ENCODE measurements at regions not wholly inside any gene's neighbourhood (a gene's known extent, or its start where the extent isn't known, plus 50 kb on each side); places are given as distances from the start of the nearest gene placed in this dataset.

DNA sequence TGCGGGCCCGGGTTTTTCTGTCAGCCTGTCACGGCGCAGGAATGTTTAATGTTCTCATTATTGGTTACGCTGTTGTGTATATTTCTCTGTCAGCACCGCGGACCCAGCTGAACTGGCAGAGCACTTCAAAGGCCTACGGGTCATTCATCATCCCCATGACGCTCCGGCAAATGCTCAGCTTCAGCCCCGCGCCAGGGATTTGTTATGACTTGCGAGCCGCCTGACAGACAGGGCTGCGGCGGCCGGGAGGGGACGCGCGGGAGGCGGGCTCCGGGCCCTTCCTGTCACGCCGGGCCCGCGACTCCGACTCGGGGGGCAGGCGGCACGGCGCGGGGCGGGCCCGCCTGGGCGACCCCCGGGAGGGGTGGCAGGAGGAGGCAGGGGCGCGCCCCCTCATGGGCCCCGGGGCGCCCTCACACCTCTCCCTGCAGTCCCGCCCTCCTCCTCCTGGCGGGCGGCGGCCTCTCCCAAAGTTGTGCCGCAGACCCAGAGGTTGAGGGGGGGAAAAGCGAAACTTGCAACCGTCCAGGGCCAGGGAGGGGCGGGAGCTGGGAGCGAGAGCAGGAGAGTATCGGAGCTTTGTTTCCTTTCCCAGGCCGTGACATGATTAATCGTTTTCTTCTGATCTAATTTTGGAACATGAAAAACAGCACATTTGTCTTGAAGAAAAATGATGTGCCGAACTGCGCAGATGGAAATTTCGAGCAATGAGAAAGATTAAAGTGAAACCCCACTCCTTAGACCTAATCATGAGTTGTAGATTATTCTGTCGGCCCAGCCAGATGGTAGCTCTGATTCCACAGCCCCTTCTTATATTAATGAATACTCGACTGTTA lies 59.3 kb upstream of the COMTD1 start:
- TF ChIP-seq, protein P1, sequence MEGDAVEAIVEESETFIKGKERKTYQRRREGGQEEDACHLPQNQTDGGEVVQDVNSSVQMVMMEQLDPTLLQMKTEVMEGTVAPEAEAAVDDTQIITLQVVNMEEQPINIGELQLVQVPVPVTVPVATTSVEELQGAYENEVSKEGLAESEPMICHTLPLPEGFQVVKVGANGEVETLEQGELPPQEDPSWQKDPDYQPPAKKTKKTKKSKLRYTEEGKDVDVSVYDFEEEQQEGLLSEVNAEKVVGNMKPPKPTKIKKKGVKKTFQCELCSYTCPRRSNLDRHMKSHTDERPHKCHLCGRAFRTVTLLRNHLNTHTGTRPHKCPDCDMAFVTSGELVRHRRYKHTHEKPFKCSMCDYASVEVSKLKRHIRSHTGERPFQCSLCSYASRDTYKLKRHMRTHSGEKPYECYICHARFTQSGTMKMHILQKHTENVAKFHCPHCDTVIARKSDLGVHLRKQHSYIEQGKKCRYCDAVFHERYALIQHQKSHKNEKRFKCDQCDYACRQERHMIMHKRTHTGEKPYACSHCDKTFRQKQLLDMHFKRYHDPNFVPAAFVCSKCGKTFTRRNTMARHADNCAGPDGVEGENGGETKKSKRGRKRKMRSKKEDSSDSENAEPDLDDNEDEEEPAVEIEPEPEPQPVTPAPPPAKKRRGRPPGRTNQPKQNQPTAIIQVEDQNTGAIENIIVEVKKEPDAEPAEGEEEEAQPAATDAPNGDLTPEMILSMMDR (IDR thresholded peaks at IDR 0.05), result peak in 2 of 3 donors; percentile 50 to 66
- TF ChIP-seq EP300 (IDR thresholded peaks at IDR 0.05), result no peak
